Breast epithelium (tissue), 4 donors: ENCODE measurements at regions not wholly inside any gene's neighbourhood (a gene's known extent, or its start where the extent isn't known, plus 50 kb on each side); places are given as distances from the start of the nearest gene placed in this dataset.

Source experiments
- DNase-seq, 2 donors: peaks; one replicate each; pipeline ENCODE4 v3.0.0-alpha.2; 2019; ENCODE audit warnings: low spot score in 2 of 2
- H3K27ac ChIP-seq, 2 donors: fragments of 200-600 bp; sonication (generic) in 1 of 2; one replicate each; pipeline ENCODE4 v1.5.1; 2016 to 2019; ENCODE audit warnings: mild to moderate bottlenecking in 1 of 2
- H3K27me3 ChIP-seq, 2 donors: fragments of 200-600 bp; sonication (generic) in 1 of 2; one replicate each; pipeline versions ENCODE4 v1.5.1 to v1.6.0; 2017 to 2019; ENCODE audit warnings: control low read depth in 1 of 2, mild to moderate bottlenecking in 1 of 2
- H3K36me3 ChIP-seq: fragments of 200-600 bp; one replicate; pipeline ENCODE4 v1.5.1; 2019
- H3K4me1 ChIP-seq, 2 donors: fragments of 200-600 bp; sonication (generic); one replicate each; pipeline ENCODE4 v1.5.1; 2016 to 2019; ENCODE audit warnings: control low read depth in 1 of 2
- H3K4me3 ChIP-seq, 3 donors: fragments of 200-600 bp; sonication (generic); 1 replicate in 2 of 3; 2 replicates in 1 of 3; pipeline ENCODE4 v1.5.1; 2016 to 2019; ENCODE audit warnings: mild to moderate bottlenecking in 3 of 3, moderate library complexity in 2 of 3
- H3K9me3 ChIP-seq, 2 donors: fragments of 200-600 bp; sonication (generic) in 1 of 2; one replicate each; pipeline ENCODE4 v1.5.1; 2016 to 2019; ENCODE audit warnings: control low read depth in 1 of 2
- CTCF ChIP-seq, 3 donors: fragments of 450-650 bp; IDR thresholded peaks; one replicate each; pipeline ENCODE4 v1.5.1; 2016 to 2017; ENCODE audit warnings: antibody characterized with exemption in 3 of 3, mild to moderate bottlenecking in 3 of 3, moderate library complexity in 3 of 3
- POLR2A ChIP-seq: fragments of 450-650 bp; IDR thresholded peaks from one replicate; pipeline ENCODE4 v1.6.1; 2016; ENCODE audit warnings: antibody characterized with exemption, mild to moderate bottlenecking, moderate library complexity
- POLR2AphosphoS5 ChIP-seq, 3 donors: sonication (generic); formaldehyde crosslinking; IDR thresholded peaks; one replicate each; pipeline ENCODE4 v1.6.1; 2017; ENCODE audit warnings: antibody characterized with exemption in 3 of 3
- intact Hi-C: fragments of 100-400 bp; cut with DNase I; formaldehyde crosslinking; loops from one replicate; pipeline ENCODE4 v1.15.1; 2023; ENCODE audit warnings: low total_unique reads

- no peaks in the 10 kb centered on the region for H3K4me1 ChIP-seq
- no peaks in the 10 kb centered on the region for H3K36me3 ChIP-seq
- no peaks in the 10 kb centered on the region for H3K27me3 ChIP-seq
- peaks cover 7 to 8% of the 10 kb centered on the region in 2 donors for H3K9me3 ChIP-seq
- H3K27ac ChIP-seq, result no peak overlapping the region
- TF ChIP-seq CTCF (IDR thresholded peaks at IDR 0.05) (no peak), POLR2A (no peak), POLR2AphosphoS5 (IDR thresholded peaks at IDR 0.05) (no peak)
- no peak overlapping the region for H3K4me3 ChIP-seq
- DNase-seq, result no peak
- intact Hi-C loops, result no loop called here
Measured at GRCh38 chr6:9634776-9635175, 780.1 kb downstream of the TFAP2A start.

- no peak for DNase-seq
- intact Hi-C loops, result no loop called here
- Histone ChIP-seq H3K36me3 (no peaks in the 10 kb centered on the region), H3K4me1 (no peaks in the 10 kb centered on the region), H3K27me3 (no peaks in the 10 kb centered on the region), H3K27ac (no peak overlapping the region), H3K4me3 (no peak overlapping the region), H3K9me3 (peaks cover 7 to 8% of the 10 kb centered on the region in 2 donors)
- TF ChIP-seq CTCF (IDR thresholded peaks at IDR 0.05) (no peak), POLR2A (no peak), POLR2AphosphoS5 (IDR thresholded peaks at IDR 0.05) (no peak)
Measured at GRCh38 chr6:9632026-9632425, 782.8 kb downstream of the TFAP2A start.

GRCh38 chr6:9628819-9629218, 786.1 kb downstream of the TFAP2A start:
- Histone ChIP-seq H3K27ac (no peak overlapping the region), H3K9me3 (peaks cover 7 to 8% of the 10 kb centered on the region in 2 donors), H3K27me3 (no peaks in the 10 kb centered on the region), H3K4me1 (no peaks in the 10 kb centered on the region), H3K4me3 (no peak overlapping the region), H3K36me3 (peaks cover 3% of the 10 kb centered on the region)
- no peak for DNase-seq
- TF ChIP-seq POLR2A, result no peak
- TF ChIP-seq CTCF (IDR thresholded peaks at IDR 0.05), result no peak
- no peak for TF ChIP-seq POLR2AphosphoS5 (IDR thresholded peaks at IDR 0.05)
- intact Hi-C loops, result no loop called here

GRCh38 chr6:9627916-9628315, 787.0 kb downstream of the TFAP2A start:
- no peak for TF ChIP-seq POLR2AphosphoS5 (IDR thresholded peaks at IDR 0.05)
- TF ChIP-seq POLR2A, result no peak
- TF ChIP-seq CTCF (IDR thresholded peaks at IDR 0.05), result no peak
- no peaks in the 10 kb centered on the region for H3K4me1 ChIP-seq
- H3K9me3 ChIP-seq, result peaks cover 7 to 8% of the 10 kb centered on the region in 2 donors
- peaks cover 3% of the 10 kb centered on the region for H3K36me3 ChIP-seq
- H3K27me3 ChIP-seq, result no peaks in the 10 kb centered on the region
- intact Hi-C loops, result no loop called here
- no peak for DNase-seq
- H3K27ac ChIP-seq, result no peak overlapping the region
- no peak overlapping the region for H3K4me3 ChIP-seq

GRCh38 chr6:9623985-9624384, 790.9 kb downstream of the TFAP2A start:
- intact Hi-C loops, result no loop called here
- no peak for DNase-seq
- Histone ChIP-seq H3K27me3 (no peaks in the 10 kb centered on the region), H3K4me3 (no peak overlapping the region), H3K36me3 (peaks cover 3% of the 10 kb centered on the region), H3K27ac (no peak overlapping the region), H3K9me3 (no peaks in the 10 kb centered on the region), H3K4me1 (no peaks in the 10 kb centered on the region)
- TF ChIP-seq POLR2AphosphoS5 (IDR thresholded peaks at IDR 0.05) (no peak), POLR2A (no peak)

- Histone ChIP-seq H3K4me1 (no peaks in the 10 kb centered on the region), H3K4me3 (no peak overlapping the region), H3K36me3 (peaks cover 3% of the 10 kb centered on the region), H3K27ac (no peak overlapping the region), H3K27me3 (no peaks in the 10 kb centered on the region), H3K9me3 (no peaks in the 10 kb centered on the region)
- intact Hi-C loops, result no loop called here
- TF ChIP-seq CTCF (IDR thresholded peaks at IDR 0.05) (no peak), POLR2AphosphoS5 (IDR thresholded peaks at IDR 0.05) (no peak), POLR2A (no peak)
- DNase-seq, result no peak
Measured at GRCh38 chr6:9623228-9623832, 791.5 kb downstream of the TFAP2A start.
